Natural killer cell treated with Interleukin-12 subunit alpha and Interleukin-12 subunit beta and Interleukin-15 and Interleukin-18, amount 100 ng/mL, for 72 hours (primary cell): ENCODE measurements at regions not wholly inside any gene's neighbourhood (a gene's known extent, or its start where the extent isn't known, plus 50 kb on each side); places are given as distances from the start of the nearest gene placed in this dataset.
"Not testable (repeated sequence)": the region's sequence is repeated elsewhere in the genome, so short reads cannot be mapped to it uniquely, and the experiment has no call there.

Source experiments
- ATAC-seq, 2 donors: fragments of 150-1000 bp; cut with Tn5 transposase in 1 of 2; sonication (Bioruptor Pico), chemical (Tn5 transposase) in 1 of 2; 2 replicates each; pipeline ENCODE4 v1.10.0; 2021
- DNase-seq: peaks from one replicate; pipeline ENCODE4 v3.0.0; 2022; ENCODE audit warnings: low spot score
- H3K27ac Mint-ChIP-seq, 2 donors: 1 replicate in 1 of 2; 2 replicates in 1 of 2; pipeline ENCODE4 v1.8.0; 2022; ENCODE audit warnings: mixed read lengths in 2 of 2, mild to moderate bottlenecking in 1 of 2, moderate library complexity in 1 of 2
- H3K27me3 Mint-ChIP-seq, 2 donors: 1 replicate in 1 of 2; 2 replicates in 1 of 2; pipeline ENCODE4 v1.8.0; 2022; ENCODE audit warnings: mixed read lengths in 2 of 2
- H3K36me3 Mint-ChIP-seq: one replicate; pipeline ENCODE4 v1.8.0; 2022; ENCODE audit warnings: mixed read lengths
- H3K4me1 Mint-ChIP-seq, 2 donors: 1 replicate in 1 of 2; 2 replicates in 1 of 2; pipeline ENCODE4 v1.8.0; 2022; ENCODE audit warnings: low read depth in 2 of 2, mixed read lengths in 2 of 2, mild to moderate bottlenecking in 1 of 2
- H3K4me3 Mint-ChIP-seq: one replicate; pipeline ENCODE4 v1.8.0; 2022; ENCODE audit warnings: mixed read lengths
- H3K9me3 Mint-ChIP-seq: 2 replicates; pipeline ENCODE4 v1.8.0; 2022; ENCODE audit warnings: mixed read lengths

DNA sequence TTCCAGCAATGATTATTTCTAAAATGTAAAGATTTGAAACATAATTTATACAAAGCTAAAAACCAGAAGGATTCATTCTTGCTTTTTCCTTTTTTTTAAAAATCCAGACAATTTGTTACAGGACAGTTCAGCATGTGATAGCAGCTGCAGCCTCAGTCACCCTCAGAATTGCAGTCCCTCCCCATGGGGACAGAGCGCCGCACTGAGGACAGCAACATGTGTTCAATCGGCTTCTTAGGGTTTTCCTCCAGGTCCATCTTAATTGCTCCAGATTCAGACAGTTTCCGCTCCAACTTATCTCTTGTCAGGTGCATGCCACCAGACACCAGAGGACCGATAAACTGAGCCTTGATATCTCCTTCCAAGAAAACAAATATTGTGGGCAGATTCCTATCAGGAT lies 134.9 kb upstream of the TBC1D5 start:
- no peaks in the 10 kb centered on the region for H3K36me3 Mint-ChIP-seq
- no peak overlapping the region for H3K4me3 Mint-ChIP-seq
- DNase-seq (no peak), ATAC-seq (no peak)
- no peaks in the 10 kb centered on the region for H3K4me1 Mint-ChIP-seq
- no peak overlapping the region for H3K27ac Mint-ChIP-seq
- H3K27me3 Mint-ChIP-seq, result peaks cover 5 to 19% of the 10 kb centered on the region in 2 donors
- no peaks in the 10 kb centered on the region for H3K9me3 Mint-ChIP-seq

DNA sequence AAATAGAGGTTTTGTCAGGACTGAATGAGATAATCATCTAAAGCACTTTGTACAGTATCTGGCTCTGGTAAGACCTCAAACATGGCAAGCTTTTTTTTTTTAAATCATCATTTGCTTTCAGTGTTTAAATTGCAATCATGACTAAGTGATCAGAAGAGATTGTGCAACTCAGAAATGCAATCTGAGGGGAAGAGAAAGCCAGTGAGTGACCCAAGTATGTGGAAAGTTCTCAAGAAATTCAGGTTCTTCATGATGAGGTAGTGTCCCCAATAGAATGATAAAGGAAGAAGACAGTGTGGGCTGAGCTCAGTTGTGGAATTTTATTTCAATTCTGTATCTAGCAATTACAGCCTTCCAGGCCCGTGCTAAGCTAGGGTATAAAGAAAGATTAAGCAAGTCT lies 132.2 kb upstream of the TBC1D5 start:
- no peaks in the 10 kb centered on the region for H3K4me1 Mint-ChIP-seq
- no peak overlapping the region for H3K27ac Mint-ChIP-seq
- DNase-seq (no peak), ATAC-seq (no peak)
- no peaks in the 10 kb centered on the region for H3K36me3 Mint-ChIP-seq
- peaks cover 5 to 19% of the 10 kb centered on the region in 2 donors for H3K27me3 Mint-ChIP-seq
- H3K9me3 Mint-ChIP-seq, result no peaks in the 10 kb centered on the region
- H3K4me3 Mint-ChIP-seq, result no peak overlapping the region

DNA sequence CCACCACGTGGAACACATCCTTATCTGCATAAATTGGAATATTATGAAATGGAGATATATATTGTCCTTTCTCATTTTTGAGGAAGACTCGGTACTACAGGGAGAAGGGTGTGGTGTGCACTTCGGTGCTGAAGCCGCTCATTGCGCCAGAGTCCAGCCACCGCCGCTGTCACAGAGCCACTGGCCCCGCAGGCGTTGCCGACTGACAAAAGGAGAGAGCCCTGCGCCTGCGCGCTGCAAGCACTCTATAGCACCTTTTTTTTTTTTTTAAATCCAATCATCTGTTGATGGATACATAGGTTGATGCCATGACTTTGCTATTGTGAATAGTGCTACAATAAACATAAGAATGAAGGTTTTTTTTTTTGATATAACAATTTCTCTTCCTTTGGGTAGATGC lies 130.0 kb upstream of the TBC1D5 start:
- ATAC-seq, result no peak
- H3K36me3 Mint-ChIP-seq, result no peaks in the 10 kb centered on the region
- no peak for DNase-seq
- H3K9me3 Mint-ChIP-seq, result no peaks in the 10 kb centered on the region
- H3K4me3 Mint-ChIP-seq, result no peak overlapping the region
- no peaks in the 10 kb centered on the region for H3K4me1 Mint-ChIP-seq
- H3K27me3 Mint-ChIP-seq, result peaks cover 7 to 11% of the 10 kb centered on the region in 2 donors
- no peak overlapping the region for H3K27ac Mint-ChIP-seq

DNA sequence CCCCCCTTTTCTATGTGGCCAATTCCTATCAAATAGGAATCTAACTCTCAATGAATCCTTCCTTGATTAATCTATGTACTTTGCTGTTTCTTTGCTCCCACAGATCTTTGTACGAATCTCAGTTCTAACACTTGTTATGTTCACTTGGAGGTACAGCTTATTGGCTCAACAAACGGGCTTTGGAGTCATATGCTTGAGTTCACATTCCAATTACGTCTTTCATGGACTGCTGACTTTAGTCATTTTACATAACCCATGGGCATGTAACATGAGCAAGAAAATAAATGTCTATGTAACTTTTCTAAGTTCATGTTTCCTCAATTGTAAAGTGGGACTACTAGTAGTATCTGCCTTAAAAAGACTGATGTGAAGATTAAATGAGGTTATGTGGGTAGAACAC lies 123.2 kb upstream of the TBC1D5 start:
- ATAC-seq (no peak), DNase-seq (no peak)
- Mint-ChIP-seq H3K4me3 (no peak overlapping the region), H3K27ac (no peak overlapping the region), H3K4me1 (no peaks in the 10 kb centered on the region), H3K27me3 (peaks cover 9 to 28% of the 10 kb centered on the region in 2 donors), H3K36me3 (no peaks in the 10 kb centered on the region), H3K9me3 (no peaks in the 10 kb centered on the region)

DNA sequence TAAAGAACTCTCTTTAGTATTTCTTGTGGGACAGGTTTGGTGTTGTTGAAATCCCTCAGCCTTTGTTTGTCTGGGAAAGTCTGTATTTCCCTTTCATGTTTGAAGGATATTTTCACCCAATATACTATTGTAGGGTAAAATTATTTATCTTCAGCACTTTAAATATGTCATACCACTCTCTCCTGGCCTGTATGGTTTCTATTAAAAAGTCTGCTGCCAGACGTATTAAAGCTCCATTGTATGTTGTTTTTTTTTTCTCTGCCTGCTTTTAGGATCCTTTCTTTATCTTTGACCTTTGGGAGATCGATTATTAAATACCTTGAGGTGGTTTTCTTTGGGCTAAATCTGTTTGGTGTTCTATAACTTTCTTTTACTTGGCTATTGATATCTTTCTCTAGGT lies 119.0 kb upstream of the TBC1D5 start:
- no peak overlapping the region for H3K4me3 Mint-ChIP-seq
- ATAC-seq, result no peak
- no peaks in the 10 kb centered on the region for H3K9me3 Mint-ChIP-seq
- H3K36me3 Mint-ChIP-seq, result no peaks in the 10 kb centered on the region
- peaks cover 11 to 43% of the 10 kb centered on the region in 2 donors for H3K27me3 Mint-ChIP-seq
- H3K4me1 Mint-ChIP-seq, result no peaks in the 10 kb centered on the region
- no peak for DNase-seq
- H3K27ac Mint-ChIP-seq, result no peak overlapping the region

DNA sequence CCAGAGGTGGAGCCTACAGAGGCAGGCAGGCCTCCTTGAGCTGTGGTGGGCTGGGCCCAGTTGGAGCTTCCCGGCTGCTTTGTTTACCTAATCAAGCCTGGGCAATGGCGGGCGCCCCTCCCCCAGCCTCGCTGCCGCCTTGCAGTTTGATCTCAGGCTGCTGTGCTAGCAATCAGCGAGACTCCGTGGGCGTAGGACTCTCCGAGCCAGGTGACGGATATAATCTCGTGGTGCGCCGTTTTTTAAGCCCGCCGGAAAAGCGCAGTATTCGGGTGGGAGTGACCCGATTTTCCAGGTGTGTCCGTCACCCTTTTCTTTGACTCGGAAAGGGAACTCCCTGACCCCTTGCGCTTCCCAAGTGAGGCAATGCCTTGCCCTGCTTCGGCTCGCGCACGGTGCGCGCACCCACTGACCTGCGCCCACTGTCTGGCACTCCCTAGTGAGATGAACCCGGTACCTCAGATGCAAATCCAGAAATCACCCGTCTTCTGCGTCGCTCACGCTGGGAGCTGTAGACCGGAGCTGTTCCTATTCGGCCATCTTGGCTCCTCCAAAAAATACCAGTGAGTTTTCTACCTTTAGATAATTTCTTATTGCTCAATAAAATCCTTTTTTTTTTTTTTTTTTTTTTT lies 118.5 kb upstream of the TBC1D5 start:
- not testable (repeated sequence) for H3K4me1 Mint-ChIP-seq, H3K27ac Mint-ChIP-seq, H3K9me3 Mint-ChIP-seq

DNA sequence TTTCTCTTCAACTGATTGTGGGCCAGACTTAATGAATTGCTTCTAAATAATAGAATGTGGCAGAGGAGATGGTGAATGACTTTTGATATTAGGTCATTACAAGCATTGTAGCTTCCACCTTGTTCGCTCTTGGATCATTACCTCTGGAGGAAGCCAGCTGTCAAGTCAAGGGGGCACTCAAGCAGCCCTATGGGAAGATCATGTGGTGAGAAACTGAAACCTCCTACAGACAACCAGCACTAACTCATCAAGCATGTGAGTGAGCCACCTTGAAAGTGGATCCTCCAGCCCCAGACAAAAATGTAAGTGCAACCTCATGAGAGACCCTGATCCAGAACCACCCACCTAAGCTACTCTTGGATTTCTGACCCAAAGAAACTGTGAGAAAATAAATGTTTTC lies 109.8 kb upstream of the TBC1D5 start:
- Mint-ChIP-seq H3K4me1 (no peaks in the 10 kb centered on the region), H3K36me3 (no peaks in the 10 kb centered on the region), H3K9me3 (no peaks in the 10 kb centered on the region), H3K27ac (no peak overlapping the region), H3K27me3 (peaks cover 16 to 24% of the 10 kb centered on the region in 2 donors), H3K4me3 (no peak overlapping the region)
- DNase-seq, result no peak
- no peak for ATAC-seq

More for the DNA sequence above, 118.5 kb upstream of the TBC1D5 start:
- not testable (repeated sequence) for ATAC-seq, H3K4me3 Mint-ChIP-seq, H3K36me3 Mint-ChIP-seq, DNase-seq
- H3K27me3 Mint-ChIP-seq, result peaks cover 11 to 42% of the 10 kb centered on the region in 2 donors

DNA sequence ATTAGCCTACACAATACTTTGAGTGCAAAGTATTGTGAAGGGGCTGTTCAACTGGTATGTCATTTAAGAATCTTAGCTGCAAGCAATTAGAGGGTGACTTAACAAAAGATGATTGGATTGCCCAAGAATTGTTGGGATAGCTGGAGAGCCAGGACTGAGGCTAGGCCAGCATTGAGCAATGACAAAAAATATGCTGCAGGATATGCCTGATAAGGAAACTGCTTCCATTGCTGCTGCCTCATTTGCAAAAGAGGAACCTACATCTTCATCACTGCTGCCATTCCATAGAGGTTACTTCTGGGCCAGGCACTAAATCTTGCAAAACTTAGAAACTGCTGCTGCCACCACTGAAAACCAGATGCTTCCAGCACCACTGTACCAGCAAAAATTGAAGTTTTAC lies 108.0 kb upstream of the TBC1D5 start:
- H3K4me1 Mint-ChIP-seq, result no peaks in the 10 kb centered on the region
- peaks cover 13 to 14% of the 10 kb centered on the region in 2 donors for H3K27me3 Mint-ChIP-seq

DNA sequence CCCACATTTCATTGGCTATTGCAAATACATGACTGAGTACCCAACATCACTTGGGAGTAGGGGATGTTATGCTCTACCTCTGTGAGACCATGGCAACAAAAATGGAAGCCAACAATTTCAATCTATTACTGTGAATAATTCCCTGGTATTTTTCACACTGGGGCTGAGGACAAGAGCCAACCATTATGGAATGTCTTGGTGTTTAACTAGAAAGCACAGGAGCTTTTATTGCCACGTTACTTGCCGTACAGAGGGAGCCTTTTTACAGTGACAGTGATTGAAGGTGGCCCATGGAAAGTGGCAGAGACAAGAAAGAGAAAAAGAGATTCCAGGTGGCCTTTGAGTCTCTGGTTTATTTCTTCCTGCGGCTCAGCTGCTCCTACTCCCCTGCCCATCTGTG lies 105.7 kb upstream of the TBC1D5 start:
- Mint-ChIP-seq H3K4me1 (no peaks in the 10 kb centered on the region), H3K9me3 (no peaks in the 10 kb centered on the region), H3K4me3 (no peak overlapping the region), H3K27ac (no peak overlapping the region), H3K36me3 (no peaks in the 10 kb centered on the region), H3K27me3 (peaks cover 6 to 8% of the 10 kb centered on the region in 2 donors)
- DNase-seq (no peak), ATAC-seq (no peak)

More for the DNA sequence above, 108.0 kb upstream of the TBC1D5 start:
- H3K36me3 Mint-ChIP-seq, result no peaks in the 10 kb centered on the region
- DNase-seq, result no peak
- no peaks in the 10 kb centered on the region for H3K9me3 Mint-ChIP-seq
- ATAC-seq, result no peak
- no peak overlapping the region for H3K27ac Mint-ChIP-seq
- no peak overlapping the region for H3K4me3 Mint-ChIP-seq

DNA sequence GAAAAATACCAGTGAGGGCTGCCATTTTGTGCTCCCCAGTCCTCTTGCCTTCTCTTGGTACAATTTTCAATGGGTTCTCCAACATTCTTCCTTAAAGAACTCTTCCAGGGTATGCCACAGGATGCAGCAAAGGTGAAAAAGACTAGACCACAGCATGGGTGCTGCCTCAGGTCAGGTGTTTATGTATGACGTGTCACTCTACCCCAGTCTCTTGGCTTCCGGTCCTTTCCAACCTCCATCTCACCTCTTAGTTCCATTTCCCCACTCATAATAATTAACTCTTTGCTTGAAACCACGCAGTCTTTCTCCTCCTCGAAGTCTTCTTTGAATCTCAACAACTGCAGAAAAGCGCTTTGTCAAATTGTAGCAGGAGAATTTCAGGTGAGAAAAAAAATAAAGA lies 104.7 kb upstream of the TBC1D5 start:
- H3K27me3 Mint-ChIP-seq, result peaks cover 6 to 8% of the 10 kb centered on the region in 2 donors
- H3K4me3 Mint-ChIP-seq, result no peak overlapping the region
- no peak overlapping the region for H3K27ac Mint-ChIP-seq
- DNase-seq (no peak), ATAC-seq (no peak)
- no peaks in the 10 kb centered on the region for H3K36me3 Mint-ChIP-seq
- H3K4me1 Mint-ChIP-seq, result no peaks in the 10 kb centered on the region
- H3K9me3 Mint-ChIP-seq, result no peaks in the 10 kb centered on the region

DNA sequence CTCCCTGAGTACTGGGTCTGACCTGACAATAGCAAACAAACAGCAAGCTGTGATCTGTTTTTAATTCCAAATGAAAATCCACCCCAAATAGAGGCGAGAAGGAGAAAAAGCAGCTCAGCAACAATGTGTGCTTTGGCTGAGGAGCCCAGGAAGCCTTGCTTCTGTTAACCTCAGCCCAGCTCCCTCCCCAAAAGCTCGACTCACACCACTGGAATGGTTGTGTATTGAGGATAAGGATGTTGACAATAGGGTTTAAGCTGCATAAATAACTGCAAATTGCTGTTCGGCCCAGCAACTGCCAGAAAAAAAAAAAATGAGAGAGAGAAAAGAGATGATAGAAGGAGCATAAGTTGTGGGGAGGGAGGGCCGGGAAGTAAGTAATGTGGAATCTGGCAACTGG lies 104.0 kb upstream of the TBC1D5 start:
- ATAC-seq (no peak), DNase-seq (no peak)
- Mint-ChIP-seq H3K27ac (no peak overlapping the region), H3K36me3 (no peaks in the 10 kb centered on the region), H3K4me1 (no peaks in the 10 kb centered on the region), H3K4me3 (no peak overlapping the region), H3K9me3 (no peaks in the 10 kb centered on the region), H3K27me3 (peaks cover 6 to 8% of the 10 kb centered on the region in 2 donors)

DNA sequence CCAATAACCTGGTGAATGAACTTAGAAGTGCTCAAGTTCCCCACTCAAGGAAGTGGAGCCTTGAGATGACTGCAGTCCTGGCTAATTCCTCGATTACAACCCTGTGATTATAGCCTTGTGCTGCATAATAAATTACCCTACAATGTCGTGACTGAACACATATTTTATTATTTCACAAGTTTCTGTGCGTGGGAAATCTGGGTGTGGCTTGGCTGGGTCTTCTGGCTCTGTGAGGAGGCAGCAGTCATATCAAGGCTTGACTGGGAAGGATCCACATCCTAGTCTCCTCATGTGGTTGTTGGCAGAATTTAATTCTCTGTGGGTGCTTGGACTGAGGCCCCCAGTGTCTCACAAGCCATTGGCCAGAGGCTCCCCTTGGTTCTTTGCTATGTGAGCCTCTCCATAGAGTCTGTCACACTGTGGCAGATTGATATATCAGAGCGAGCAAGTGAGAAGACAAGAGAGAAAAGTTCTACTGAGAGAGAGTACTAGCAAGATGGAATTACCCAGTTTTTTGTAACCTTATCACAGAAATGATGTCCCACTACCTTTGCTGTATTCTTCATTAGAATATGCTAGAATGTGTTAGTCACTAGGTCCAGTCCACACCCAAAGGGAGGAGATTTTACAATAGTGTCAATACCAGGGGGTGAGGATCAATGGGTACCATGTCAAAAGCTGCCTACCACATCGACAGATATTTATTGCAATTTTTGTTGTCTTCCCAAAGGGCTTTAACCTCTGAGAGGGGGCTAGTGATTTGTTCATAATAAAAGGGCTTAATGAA lies 102.8 kb upstream of the TBC1D5 start:
- H3K36me3 Mint-ChIP-seq, result no peaks in the 10 kb centered on the region
- H3K27me3 Mint-ChIP-seq, result peaks cover 6 to 8% of the 10 kb centered on the region in 2 donors
- DNase-seq (no peak), ATAC-seq (no peak)
- no peak overlapping the region for H3K4me3 Mint-ChIP-seq
- no peak overlapping the region for H3K27ac Mint-ChIP-seq
- H3K9me3 Mint-ChIP-seq, result no peaks in the 10 kb centered on the region
- H3K4me1 Mint-ChIP-seq, result no peaks in the 10 kb centered on the region

DNA sequence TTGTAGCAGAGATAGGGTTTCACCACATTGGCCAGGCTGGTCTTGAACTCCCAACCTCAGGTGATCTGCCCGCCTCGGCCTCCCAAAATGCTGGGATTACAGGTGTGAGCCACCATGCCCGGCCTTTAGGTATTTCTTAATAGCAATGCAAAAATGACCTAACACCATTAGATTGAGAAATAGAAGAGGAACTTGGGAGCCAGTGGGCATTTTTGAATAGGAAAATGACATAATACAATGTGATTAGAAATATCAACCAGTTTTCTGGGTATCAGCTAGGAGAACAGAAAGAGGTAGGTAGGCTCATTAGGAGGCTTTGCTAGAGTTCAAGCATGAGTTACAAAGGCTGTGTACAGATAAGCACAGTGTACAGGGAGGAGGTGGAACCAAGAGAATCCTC lies 101.8 kb upstream of the TBC1D5 start:
- H3K4me3 Mint-ChIP-seq, result no peak overlapping the region
- peaks cover 6 to 8% of the 10 kb centered on the region in 2 donors for H3K27me3 Mint-ChIP-seq
- H3K27ac Mint-ChIP-seq, result no peak overlapping the region
- H3K4me1 Mint-ChIP-seq, result no peaks in the 10 kb centered on the region
- no peaks in the 10 kb centered on the region for H3K36me3 Mint-ChIP-seq
- no peak for ATAC-seq
- no peak for DNase-seq
- no peaks in the 10 kb centered on the region for H3K9me3 Mint-ChIP-seq

DNA sequence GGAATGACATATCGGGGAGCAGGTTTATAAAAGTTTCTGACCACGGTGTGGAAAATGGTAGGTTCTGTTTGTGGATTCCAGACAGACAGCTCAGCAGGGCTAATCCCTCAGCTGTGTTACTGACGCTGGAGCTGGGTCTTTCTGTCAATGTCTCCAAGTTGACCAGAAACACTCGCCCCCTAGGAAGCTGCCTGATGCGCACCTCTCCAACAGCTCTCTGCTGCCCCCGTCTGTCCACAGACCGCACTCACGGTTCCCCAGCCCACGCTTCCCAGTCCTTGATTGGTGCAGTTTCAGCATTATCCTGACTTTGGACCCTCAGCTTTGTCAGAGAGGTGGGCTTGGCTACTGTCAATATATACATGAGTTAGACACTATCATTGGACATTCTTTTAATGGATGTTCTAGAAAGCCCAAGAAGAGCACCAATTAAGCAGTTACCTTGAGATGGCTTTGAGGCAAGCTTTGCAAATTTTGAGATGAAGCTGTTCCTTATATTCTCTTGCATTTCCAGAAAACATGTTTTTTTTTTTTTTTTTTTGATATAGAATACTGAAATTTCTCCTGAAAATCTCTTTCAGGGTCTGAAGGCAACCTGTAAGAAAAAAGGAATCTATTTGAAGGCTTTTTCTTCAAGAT lies 98.9 kb upstream of the TBC1D5 start:
- Mint-ChIP-seq H3K27ac (no peak overlapping the region), H3K4me3 (no peak overlapping the region), H3K27me3 (peaks cover 4 to 9% of the 10 kb centered on the region in 2 donors), H3K36me3 (no peaks in the 10 kb centered on the region), H3K9me3 (no peaks in the 10 kb centered on the region), H3K4me1 (no peaks in the 10 kb centered on the region)
- DNase-seq (peak; percentile 75), ATAC-seq (peak; percentile 84 to 87)
